Coronary artery (tissue), 2 donors: ENCODE measurements at regions not wholly inside any gene's neighbourhood (a gene's known extent, or its start where the extent isn't known, plus 50 kb on each side); places are given as distances from the start of the nearest gene placed in this dataset.

Source experiments
- DNase-seq: peaks from one replicate; pipeline ENCODE4 v3.0.0-alpha.2; 2017; ENCODE audit warnings: low spot score
- H3K27ac ChIP-seq, 2 donors: fragments of 200-600 bp; sonication (generic); one replicate each; pipeline ENCODE4 v1.5.1; 2016 to 2019
- H3K4me3 ChIP-seq: fragments of 200-600 bp; sonication (generic); 2 replicates; pipeline ENCODE4 v1.5.1; 2016; ENCODE audit warnings: mild to moderate bottlenecking, moderate library complexity
- TF ChIP-seq, protein P1 (sequence below): fragments of 200-600 bp; sonication (generic); IDR thresholded peaks from one replicate; pipeline ENCODE4 v1.5.1; 2019; ENCODE audit warnings: antibody characterized with exemption

GRCh38 chr6:18742406-18742805 is 355.3 kb downstream of the RNF144B start:
- no peak for DNase-seq
- Histone ChIP-seq H3K27ac (no peak overlapping the region), H3K4me3 (no peak overlapping the region)
- TF ChIP-seq, protein P1, sequence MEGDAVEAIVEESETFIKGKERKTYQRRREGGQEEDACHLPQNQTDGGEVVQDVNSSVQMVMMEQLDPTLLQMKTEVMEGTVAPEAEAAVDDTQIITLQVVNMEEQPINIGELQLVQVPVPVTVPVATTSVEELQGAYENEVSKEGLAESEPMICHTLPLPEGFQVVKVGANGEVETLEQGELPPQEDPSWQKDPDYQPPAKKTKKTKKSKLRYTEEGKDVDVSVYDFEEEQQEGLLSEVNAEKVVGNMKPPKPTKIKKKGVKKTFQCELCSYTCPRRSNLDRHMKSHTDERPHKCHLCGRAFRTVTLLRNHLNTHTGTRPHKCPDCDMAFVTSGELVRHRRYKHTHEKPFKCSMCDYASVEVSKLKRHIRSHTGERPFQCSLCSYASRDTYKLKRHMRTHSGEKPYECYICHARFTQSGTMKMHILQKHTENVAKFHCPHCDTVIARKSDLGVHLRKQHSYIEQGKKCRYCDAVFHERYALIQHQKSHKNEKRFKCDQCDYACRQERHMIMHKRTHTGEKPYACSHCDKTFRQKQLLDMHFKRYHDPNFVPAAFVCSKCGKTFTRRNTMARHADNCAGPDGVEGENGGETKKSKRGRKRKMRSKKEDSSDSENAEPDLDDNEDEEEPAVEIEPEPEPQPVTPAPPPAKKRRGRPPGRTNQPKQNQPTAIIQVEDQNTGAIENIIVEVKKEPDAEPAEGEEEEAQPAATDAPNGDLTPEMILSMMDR: no peak

DNA sequence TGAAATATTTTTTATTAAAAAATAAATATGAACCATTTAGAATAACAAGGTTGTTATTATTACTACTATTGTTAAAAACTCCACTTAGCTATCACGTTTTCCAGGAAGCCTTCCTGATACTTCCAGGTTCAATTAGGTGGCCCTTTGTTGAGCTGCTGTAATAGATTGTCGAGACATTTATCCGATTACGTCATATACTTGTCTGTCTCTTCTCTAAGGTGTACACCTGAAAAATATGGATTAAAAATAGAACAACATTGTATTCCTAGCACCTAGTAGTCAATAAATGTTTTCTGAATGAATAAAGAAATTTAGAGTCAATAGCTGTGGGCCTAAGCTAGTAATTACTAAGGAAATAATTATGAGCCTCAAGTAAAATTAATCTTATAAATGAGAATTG is 359.6 kb downstream of the RNF144B start:
- H3K4me3 ChIP-seq: no peak overlapping the region
- no peak overlapping the region for H3K27ac ChIP-seq
- TF ChIP-seq, protein P1: no peak
- DNase-seq: no peak

GRCh38 chr6:18748314-18748713 is 361.2 kb downstream of the RNF144B start:
- no peak for DNase-seq
- Histone ChIP-seq H3K4me3 (no peak overlapping the region), H3K27ac (no peak overlapping the region)
- TF ChIP-seq, protein P1: no peak

DNA sequence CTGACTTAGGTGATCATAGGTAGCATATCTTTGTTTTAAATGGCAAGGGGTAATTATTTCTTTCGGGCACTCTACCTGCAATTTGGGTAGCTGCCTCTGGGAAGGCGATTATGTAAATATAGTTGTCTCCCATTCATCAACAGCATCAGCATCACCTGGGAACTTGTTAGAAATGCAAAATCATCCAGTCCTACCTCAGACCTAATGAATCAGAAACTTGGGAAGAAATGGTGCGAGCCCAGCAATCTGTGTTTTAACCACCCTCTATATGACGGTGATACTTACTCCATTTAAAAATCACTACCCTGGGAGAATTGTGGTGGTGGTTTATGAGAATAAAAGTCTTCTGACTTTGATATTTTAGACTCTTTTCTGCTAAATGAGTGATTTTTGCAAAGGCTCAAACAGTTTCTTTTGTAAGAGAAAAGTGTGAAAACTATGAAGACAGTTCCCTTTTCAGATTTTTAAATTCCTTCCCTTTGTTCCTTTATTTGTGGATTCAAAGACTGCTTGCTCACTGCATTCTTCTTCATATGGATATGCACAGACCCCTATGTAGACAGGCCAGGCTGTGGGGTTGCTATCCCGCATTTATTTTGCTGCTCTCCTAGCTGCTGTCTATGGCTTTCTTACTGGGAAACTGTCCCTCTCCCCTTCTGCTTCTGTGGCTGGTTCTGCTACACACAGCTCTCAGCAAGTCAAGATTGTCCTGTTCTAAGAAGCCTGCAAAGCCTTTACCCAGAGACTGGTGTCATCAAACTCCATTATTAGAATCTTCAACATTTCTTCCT is 365.3 kb downstream of the RNF144B start:
- Histone ChIP-seq H3K27ac (no peak overlapping the region), H3K4me3 (no peak overlapping the region)
- TF ChIP-seq, protein P1: no peak
- DNase-seq: no peak

GRCh38 chr6:18753076-18753475 is 365.9 kb downstream of the RNF144B start:
- no peak overlapping the region for H3K27ac ChIP-seq
- no peak for DNase-seq
- TF ChIP-seq, protein P1: no peak
- H3K4me3 ChIP-seq: no peak overlapping the region

GRCh38 chr6:18763086-18763485 is 375.9 kb downstream of the RNF144B start:
- TF ChIP-seq, protein P1: no peak
- no peak for DNase-seq
- no peak overlapping the region for H3K4me3 ChIP-seq

DNA sequence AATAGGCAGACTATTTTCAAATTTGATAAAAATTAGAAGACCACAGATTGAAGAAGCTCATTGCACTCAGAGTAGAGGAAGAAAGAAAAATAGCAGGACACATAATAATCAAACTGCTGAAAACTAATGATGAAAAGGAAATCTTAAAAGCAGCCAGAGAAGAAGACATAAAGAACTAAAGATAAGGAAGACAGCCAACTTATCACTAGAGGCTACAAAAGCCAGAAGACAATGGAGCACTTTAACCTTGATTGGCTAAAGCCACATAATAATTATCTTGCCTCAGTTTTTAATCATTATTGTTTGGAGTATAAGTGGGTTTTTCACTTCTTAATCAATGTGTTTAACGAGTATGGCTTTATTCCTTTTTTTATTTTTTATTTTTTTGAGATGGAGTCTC is 397.6 kb downstream of the RNF144B start:
- H3K4me3 ChIP-seq: no peak overlapping the region
- TF ChIP-seq, protein P1: no peak
- DNase-seq: no peak
- H3K27ac ChIP-seq: no peak overlapping the region

More at GRCh38 chr6:18763086-18763485, 375.9 kb downstream of the RNF144B start:
- H3K27ac ChIP-seq: no peak overlapping the region
